Neuronal stem cell (in vitro differentiated cells): ENCODE measurements at regions not wholly inside any gene's neighbourhood (a gene's known extent, or its start where the extent isn't known, plus 50 kb on each side); places are given as distances from the start of the nearest gene placed in this dataset.

ENCODE experiments used
- DNase-seq: peaks from one replicate; pipeline ENCODE4 v3.0.0-alpha.2; 2013; ENCODE audit warnings: low spot score
- H2AFZ ChIP-seq: one replicate; pipeline ENCODE4 v1.6.1; 2013; ENCODE audit warnings: mild to moderate bottlenecking, low read length, inconsistent platforms
- H2AK5ac ChIP-seq: 2 replicates; pipeline ENCODE4 v1.6.1; 2013; ENCODE audit warnings: low read depth, mild to moderate bottlenecking, inconsistent platforms, low read length, moderate library complexity, mixed read lengths
- H2BK120ac ChIP-seq: 2 replicates; pipeline ENCODE4 v1.6.1; 2013; ENCODE audit warnings: low read depth, mild to moderate bottlenecking, inconsistent platforms, low read length, moderate library complexity, mixed read lengths
- H2BK12ac ChIP-seq: one replicate; pipeline ENCODE4 v1.6.1; 2013; ENCODE audit warnings: low read length, inconsistent platforms
- H2BK15ac ChIP-seq: 2 replicates; pipeline ENCODE4 v1.6.1; 2013; ENCODE audit warnings: mild to moderate bottlenecking, low read length, inconsistent platforms, mixed read lengths
- H2BK5ac ChIP-seq: one replicate; pipeline ENCODE4 v1.6.1; 2013; ENCODE audit warnings: inconsistent platforms, mild to moderate bottlenecking, low read length, moderate library complexity
- H3K14ac ChIP-seq: one replicate; pipeline ENCODE4 v1.6.1; 2013; ENCODE audit warnings: low read length, inconsistent platforms
- H3K18ac ChIP-seq: 2 replicates; pipeline ENCODE4 v1.6.1; 2013; ENCODE audit warnings: low read length, inconsistent platforms
- H3K23ac ChIP-seq: 2 replicates; pipeline ENCODE4 v1.6.1; 2013; ENCODE audit warnings: low read depth, mild to moderate bottlenecking, mixed read lengths, low read length, inconsistent platforms; ENCODE audit not compliant: poor library complexity
- H3K27ac ChIP-seq: replicated peaks from 3 replicates; pipeline ENCODE4 v1.5.1; 2013; ENCODE audit warnings: low read length, inconsistent platforms
- H3K27me3 ChIP-seq, 3 experiments: 2 replicates each; pipeline ENCODE4 v1.6.1; 2013; ENCODE audit warnings: low read length in 3 of 3, mild to moderate bottlenecking in 2 of 3, inconsistent platforms in 1 of 3, low read depth in 1 of 3, mixed read lengths in 1 of 3, moderate library complexity in 1 of 3; ENCODE audit not compliant: control insufficient read depth in 3 of 3, insufficient read depth in 3 of 3
- H3K36me3 ChIP-seq, 2 donors: replicated peaks in 1 of 2; 2 replicates each; pipeline ENCODE4 v1.6.1; 2013; ENCODE audit warnings: low read length in 2 of 2; ENCODE audit not compliant: control insufficient read depth in 2 of 2, insufficient read depth in 2 of 2
- H3K4ac ChIP-seq: 2 replicates; pipeline ENCODE4 v1.6.1; 2013; ENCODE audit warnings: inconsistent platforms, mild to moderate bottlenecking, low read length, moderate library complexity
- H3K4me1 ChIP-seq, 2 donors: 1 replicate in 1 of 2; 2 replicates in 1 of 2; pipeline ENCODE4 v1.6.1; 2013; ENCODE audit warnings: low read length in 2 of 2, low read depth in 1 of 2; ENCODE audit not compliant: control insufficient read depth in 2 of 2, insufficient read depth in 1 of 2
- H3K4me2 ChIP-seq: one replicate; pipeline ENCODE4 v1.6.1; 2013; ENCODE audit warnings: mild to moderate bottlenecking, low read length, inconsistent platforms; ENCODE audit not compliant: insufficient read depth, poor library complexity, severe bottlenecking
- H3K4me3 ChIP-seq, 2 donors: 2 replicates each; pipeline ENCODE4 v1.5.1; 2013; ENCODE audit warnings: low read length in 2 of 2, mild to moderate bottlenecking in 2 of 2, inconsistent platforms in 1 of 2, moderate library complexity in 1 of 2
- H3K79me1 ChIP-seq: one replicate; pipeline ENCODE4 v1.6.1; 2013; ENCODE audit warnings: low read depth, mild to moderate bottlenecking, inconsistent platforms, low read length, moderate library complexity
- H3K9ac ChIP-seq: one replicate; pipeline ENCODE4 v1.6.1; 2013; ENCODE audit warnings: mild to moderate bottlenecking, low read depth, low read length, inconsistent platforms; ENCODE audit not compliant: poor library complexity
- H3K9me3 ChIP-seq, 2 donors: replicated peaks in 1 of 2; 2 replicates each; pipeline versions ENCODE3 to v1.6.1; 2013; ENCODE audit warnings: low read length in 2 of 2, mild to moderate bottlenecking in 2 of 2, inconsistent platforms in 1 of 2, low read depth in 1 of 2, mixed read lengths in 1 of 2, moderate library complexity in 1 of 2; ENCODE audit not compliant: control insufficient read depth in 2 of 2, insufficient read depth in 1 of 2
- H4K8ac ChIP-seq: one replicate; pipeline ENCODE4 v1.6.1; 2013; ENCODE audit warnings: low read depth, mild to moderate bottlenecking, inconsistent platforms, low read length, moderate library complexity
- H4K91ac ChIP-seq: one replicate; pipeline ENCODE4 v1.6.1; 2013; ENCODE audit warnings: low read length, low read depth, mild to moderate bottlenecking, inconsistent platforms; ENCODE audit not compliant: poor library complexity
- WGBS, 2 donors: extraction: QIAGEN DNeasy Blood & Tissue Kit; methylation state at CpG; one replicate each; pipeline ENCODE4 v1.1.7; 2013; ENCODE audit warnings: missing lambda C conversion rate in 2 of 2, mixed read lengths in 1 of 2; ENCODE audit not compliant: insufficient read length in 2 of 2, insufficient replicate concordance in 1 of 2; ENCODE audit errors: extremely low coverage in 2 of 2; 5-methylcytosine and 5-hydroxymethylcytosine counted together

DNA sequence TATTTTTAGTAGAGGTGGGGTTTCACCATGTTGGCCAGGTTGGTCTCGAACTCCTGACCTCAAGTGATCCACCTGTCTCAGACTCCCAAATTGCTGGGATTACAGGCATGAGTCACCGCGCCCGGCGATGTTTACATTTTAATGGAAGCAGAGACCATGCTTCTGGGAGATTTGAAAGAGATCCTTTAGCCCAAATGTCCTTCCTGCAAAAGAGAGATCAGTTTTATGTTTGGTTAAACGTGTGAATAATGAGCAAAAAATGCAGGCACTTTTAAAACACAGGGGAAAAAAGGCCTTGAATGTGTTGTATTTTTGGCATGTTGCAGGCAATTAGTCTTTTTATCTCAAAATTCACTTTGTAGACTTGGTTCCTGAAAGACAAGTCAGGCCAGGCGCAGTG, 95.8 kb upstream of the ELOVL6 start:
- Histone ChIP-seq H3K27me3 (no peaks in the 10 kb centered on the region), H2BK15ac (no peak overlapping the region), H3K36me3 (no peaks in the 10 kb centered on the region), H4K91ac (no peak overlapping the region), H3K79me1 (no peaks in the 10 kb centered on the region), H3K4me3 (no peak overlapping the region), H3K4ac (no peak overlapping the region), H2BK120ac (no peak overlapping the region), H3K27ac (no peak overlapping the region), H2AFZ (no peak overlapping the region), H2BK5ac (no peak overlapping the region), H3K14ac (no peak overlapping the region), H3K18ac (no peak overlapping the region), H3K9me3 (no peaks in the 10 kb centered on the region), H2BK12ac (no peak overlapping the region), H4K8ac (no peak overlapping the region), H3K23ac (no peak overlapping the region), H2AK5ac (no peak overlapping the region), H3K4me2 (no peak overlapping the region), H3K4me1 (no peaks in the 10 kb centered on the region), H3K9ac (no peak overlapping the region)
- no peak for DNase-seq
- WGBS, 2 donors: no CpG with 5 or more reads among the region's 7 CpGs

DNA sequence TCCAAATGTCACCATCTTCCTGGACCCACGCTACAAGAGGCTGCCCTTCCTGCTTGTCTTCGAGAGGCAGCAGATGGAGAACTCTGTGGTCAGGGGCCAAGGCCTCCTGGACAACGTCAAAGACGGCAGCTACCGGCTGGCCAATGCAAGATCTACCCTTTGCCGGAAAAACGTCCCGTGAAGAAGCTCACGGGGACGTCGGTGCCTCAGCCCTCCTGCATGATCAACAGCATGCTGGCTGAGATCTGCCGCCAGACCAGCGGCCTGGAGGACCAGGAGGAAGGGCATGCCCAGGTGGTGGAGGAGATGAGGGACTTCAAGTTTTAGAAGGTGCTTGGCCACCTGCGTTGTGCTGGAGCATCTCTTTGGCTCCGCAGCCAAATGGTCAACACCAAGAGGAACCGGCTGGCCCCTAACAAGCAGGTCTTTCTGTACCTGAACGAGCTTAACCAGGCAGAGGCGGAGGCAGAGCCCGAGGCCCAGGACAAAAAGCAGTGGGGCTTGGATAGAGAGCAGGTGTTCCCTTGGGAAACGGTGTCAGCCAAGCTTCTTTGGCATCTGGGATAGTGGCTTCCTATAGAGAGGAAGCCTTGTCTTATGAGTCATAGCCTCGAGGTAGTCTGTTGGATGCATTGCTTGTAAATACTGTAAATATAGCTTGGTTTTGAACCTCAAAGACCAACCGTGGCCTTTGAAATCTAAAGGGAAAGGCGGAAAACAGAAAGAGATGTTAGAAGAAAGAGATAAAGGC, 94.8 kb upstream of the ELOVL6 start:
- Histone ChIP-seq H3K4ac (peak overlapping the region; percentile 31), H3K79me1 (no peaks in the 10 kb centered on the region), H2BK5ac (no peak overlapping the region), H2AK5ac (no peak overlapping the region), H3K27me3 (no peaks in the 10 kb centered on the region), H3K18ac (peak overlapping the region; percentile 46), H2BK120ac (no peak overlapping the region), H3K23ac (no peak overlapping the region), H3K9ac (peak overlapping the region; percentile 13), H3K4me3 (no peak overlapping the region), H3K27ac (no peak overlapping the region), H3K4me1 (no peaks in the 10 kb centered on the region), H2BK12ac (peak overlapping the region; percentile 65), H3K4me2 (no peak overlapping the region), H4K8ac (peak overlapping the region; percentile 97), H3K14ac (no peak overlapping the region), H3K36me3 (no peaks in the 10 kb centered on the region), H2BK15ac (no peak overlapping the region), H3K9me3 (no peaks in the 10 kb centered on the region), H2AFZ (no peak overlapping the region), H4K91ac (no peak overlapping the region)
- no CpG with 5 or more reads among the region's 23 CpGs for WGBS, 2 donors
- no peak for DNase-seq

DNA sequence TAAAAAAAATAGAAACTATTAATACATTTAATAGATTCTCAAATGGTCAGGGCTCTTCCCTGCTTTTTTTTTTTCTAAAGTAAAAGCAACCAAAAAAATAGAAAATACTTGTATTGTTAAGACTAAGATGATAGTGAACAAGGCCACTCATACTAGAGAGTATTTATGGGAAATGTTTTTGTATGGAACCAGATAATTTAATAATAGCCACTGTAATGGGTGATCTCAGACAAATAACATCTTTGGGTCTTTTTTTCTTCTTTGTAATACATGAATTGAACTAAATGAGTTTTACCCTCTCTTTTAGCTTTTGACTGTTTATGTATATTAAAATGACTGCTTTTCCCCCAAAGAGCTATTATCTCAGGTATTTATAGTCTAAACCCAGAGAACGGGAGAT, 92.1 kb upstream of the ELOVL6 start:
- H2AK5ac ChIP-seq: no peak overlapping the region
- no CpG with 5 or more reads among the region's 1 CpG for WGBS, 2 donors
- no peak overlapping the region for H3K14ac ChIP-seq

DNA sequence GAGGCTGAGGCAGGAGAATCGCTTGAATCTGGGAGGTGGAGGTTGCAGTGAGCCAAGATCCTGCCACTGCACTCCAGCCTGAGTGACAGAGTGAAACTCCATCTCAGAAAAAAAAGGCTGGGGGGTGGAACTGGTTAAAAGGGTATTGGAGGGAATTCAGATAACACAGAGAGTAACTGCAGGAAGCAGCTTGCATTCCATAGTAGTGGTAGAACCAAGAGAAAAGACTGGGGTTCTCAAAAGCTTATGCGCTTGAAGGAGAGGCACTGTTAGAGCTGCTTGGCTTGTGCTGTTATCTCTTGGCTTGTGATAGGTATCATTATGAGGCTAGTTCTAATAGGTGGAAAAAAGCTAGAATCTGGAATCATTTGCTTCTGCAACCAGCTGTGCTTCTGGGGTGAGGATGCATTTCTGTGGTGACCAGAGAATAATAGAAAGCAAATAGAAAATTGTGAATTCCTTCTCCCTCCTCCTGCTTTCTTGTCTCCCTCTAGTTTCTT, 91.2 kb upstream of the ELOVL6 start:
- no CpG with 5 or more reads among the region's 2 CpGs for WGBS, 2 donors
- Histone ChIP-seq H3K27ac (no peak overlapping the region), H2BK5ac (no peak overlapping the region)

More for the DNA sequence above, 92.1 kb upstream of the ELOVL6 start:
- Histone ChIP-seq H4K8ac (no peak overlapping the region), H3K23ac (no peak overlapping the region), H3K9me3 (no peaks in the 10 kb centered on the region), H3K79me1 (no peaks in the 10 kb centered on the region), H3K27me3 (no peaks in the 10 kb centered on the region), H3K4me1 (no peaks in the 10 kb centered on the region), H3K27ac (no peak overlapping the region), H3K9ac (no peak overlapping the region), H3K18ac (no peak overlapping the region), H2BK5ac (no peak overlapping the region), H3K4me2 (no peak overlapping the region), H2BK12ac (no peak overlapping the region), H3K4ac (no peak overlapping the region), H2AFZ (no peak overlapping the region), H4K91ac (no peak overlapping the region), H2BK15ac (no peak overlapping the region), H3K4me3 (no peak overlapping the region), H2BK120ac (no peak overlapping the region), H3K36me3 (no peaks in the 10 kb centered on the region)
- no peak for DNase-seq

More for the DNA sequence above, 91.2 kb upstream of the ELOVL6 start:
- no peak overlapping the region for H3K23ac ChIP-seq
- no peak for DNase-seq
- no peak overlapping the region for H2AK5ac ChIP-seq
- H3K36me3 ChIP-seq: no peaks in the 10 kb centered on the region
- H3K27me3 ChIP-seq: no peaks in the 10 kb centered on the region
- H3K9me3 ChIP-seq: no peaks in the 10 kb centered on the region
- no peak overlapping the region for H4K8ac ChIP-seq
- no peak overlapping the region for H3K14ac ChIP-seq
- H2BK12ac ChIP-seq: no peak overlapping the region
- no peak overlapping the region for H3K4ac ChIP-seq
- no peaks in the 10 kb centered on the region for H3K79me1 ChIP-seq
- no peak overlapping the region for H3K18ac ChIP-seq
- no peak overlapping the region for H3K4me2 ChIP-seq
- H2BK120ac ChIP-seq: no peak overlapping the region
- no peak overlapping the region for H2BK15ac ChIP-seq
- no peak overlapping the region for H4K91ac ChIP-seq
- no peak overlapping the region for H3K4me3 ChIP-seq
- H3K4me1 ChIP-seq: no peaks in the 10 kb centered on the region
- no peak overlapping the region for H2AFZ ChIP-seq
- H3K9ac ChIP-seq: no peak overlapping the region
